ENCODE measurements at regions not wholly inside any gene's neighbourhood (a gene's known extent, or its start where the extent isn't known, plus 50 kb on each side); places are given as distances from the start of the nearest gene placed in this dataset.

- TF ChIP-seq EGR1 (IDR thresholded peaks at IDR 0.05) (no peak), TCF12 (IDR thresholded peaks at IDR 0.05; ENCODE audit: low read depth) (no peak), TEAD4 (IDR thresholded peaks at IDR 0.05) (0 out of 2 replicates have a peak, but pooled peaks have one; percentile 38), NFIC (IDR thresholded peaks at IDR 0.05) (peak; percentile 63)
- TF ChIP-seq, protein P1, sequence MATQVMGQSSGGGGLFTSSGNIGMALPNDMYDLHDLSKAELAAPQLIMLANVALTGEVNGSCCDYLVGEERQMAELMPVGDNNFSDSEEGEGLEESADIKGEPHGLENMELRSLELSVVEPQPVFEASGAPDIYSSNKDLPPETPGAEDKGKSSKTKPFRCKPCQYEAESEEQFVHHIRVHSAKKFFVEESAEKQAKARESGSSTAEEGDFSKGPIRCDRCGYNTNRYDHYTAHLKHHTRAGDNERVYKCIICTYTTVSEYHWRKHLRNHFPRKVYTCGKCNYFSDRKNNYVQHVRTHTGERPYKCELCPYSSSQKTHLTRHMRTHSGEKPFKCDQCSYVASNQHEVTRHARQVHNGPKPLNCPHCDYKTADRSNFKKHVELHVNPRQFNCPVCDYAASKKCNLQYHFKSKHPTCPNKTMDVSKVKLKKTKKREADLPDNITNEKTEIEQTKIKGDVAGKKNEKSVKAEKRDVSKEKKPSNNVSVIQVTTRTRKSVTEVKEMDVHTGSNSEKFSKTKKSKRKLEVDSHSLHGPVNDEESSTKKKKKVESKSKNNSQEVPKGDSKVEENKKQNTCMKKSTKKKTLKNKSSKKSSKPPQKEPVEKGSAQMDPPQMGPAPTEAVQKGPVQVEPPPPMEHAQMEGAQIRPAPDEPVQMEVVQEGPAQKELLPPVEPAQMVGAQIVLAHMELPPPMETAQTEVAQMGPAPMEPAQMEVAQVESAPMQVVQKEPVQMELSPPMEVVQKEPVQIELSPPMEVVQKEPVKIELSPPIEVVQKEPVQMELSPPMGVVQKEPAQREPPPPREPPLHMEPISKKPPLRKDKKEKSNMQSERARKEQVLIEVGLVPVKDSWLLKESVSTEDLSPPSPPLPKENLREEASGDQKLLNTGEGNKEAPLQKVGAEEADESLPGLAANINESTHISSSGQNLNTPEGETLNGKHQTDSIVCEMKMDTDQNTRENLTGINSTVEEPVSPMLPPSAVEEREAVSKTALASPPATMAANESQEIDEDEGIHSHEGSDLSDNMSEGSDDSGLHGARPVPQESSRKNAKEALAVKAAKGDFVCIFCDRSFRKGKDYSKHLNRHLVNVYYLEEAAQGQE (IDR thresholded peaks at IDR 0.05; ENCODE audit: low read depth), result no peak
These were observed 85.6 kb upstream of the CARMIL1 start for GRCh38 chr6:25193460-25194171.

GRCh38 chr6:25194172-25194678 is 84.9 kb upstream of the CARMIL1 start:
- no peak for TF ChIP-seq RAD21 (IDR thresholded peaks at IDR 0.05; ENCODE audit: low read depth)
- no peak for TF ChIP-seq TEAD4 (IDR thresholded peaks at IDR 0.05)
- no peak for TF ChIP-seq YY1 (IDR thresholded peaks at IDR 0.05; ENCODE audit: low read depth)
- TF ChIP-seq TCF12 (IDR thresholded peaks at IDR 0.05; ENCODE audit: low read depth), result no peak
- no peak for TF ChIP-seq TAF1 (IDR thresholded peaks at IDR 0.05; ENCODE audit: low read depth)
- TF ChIP-seq NFIC (IDR thresholded peaks at IDR 0.05), result no peak
- TF ChIP-seq CREB1 (IDR thresholded peaks at IDR 0.05; ENCODE audit: low read depth), result no peak
- no peak for TF ChIP-seq USF1 (IDR thresholded peaks at IDR 0.05)
- TF ChIP-seq EP300 (IDR thresholded peaks at IDR 0.05; ENCODE audit: borderline replicate concordance), result no peak
- TF ChIP-seq, protein P1 (IDR thresholded peaks at IDR 0.05; ENCODE audit: low read depth), result no peak; the same call in 1 of the 2 replicates
- TF ChIP-seq, protein P2, sequence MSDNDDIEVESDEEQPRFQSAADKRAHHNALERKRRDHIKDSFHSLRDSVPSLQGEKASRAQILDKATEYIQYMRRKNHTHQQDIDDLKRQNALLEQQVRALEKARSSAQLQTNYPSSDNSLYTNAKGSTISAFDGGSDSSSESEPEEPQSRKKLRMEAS (IDR thresholded peaks at IDR 0.05), result no peak
- TF ChIP-seq FOXM1 (IDR thresholded peaks at IDR 0.05; ENCODE audit: borderline replicate concordance, low read depth), result no peak
- no peak for TF ChIP-seq ZBTB7A (IDR thresholded peaks at IDR 0.05; ENCODE audit: low read depth)
- no peak for TF ChIP-seq CEBPB (IDR thresholded peaks at IDR 0.05)
- TF ChIP-seq EGR1 (IDR thresholded peaks at IDR 0.05), result no peak

- TF ChIP-seq NFIC (IDR thresholded peaks at IDR 0.05) (no peak), ZBTB7A (IDR thresholded peaks at IDR 0.05; ENCODE audit: low read depth) (no peak), RAD21 (IDR thresholded peaks at IDR 0.05; ENCODE audit: low read depth) (no peak), TAF1 (IDR thresholded peaks at IDR 0.05; ENCODE audit: low read depth) (no peak)
- TF ChIP-seq, protein P2 (IDR thresholded peaks at IDR 0.05), result no peak
These were observed 82.7 kb upstream of the CARMIL1 start for GRCh38 chr6:25196464-25196863.

GRCh38 chr6:25197111-25197510 is 82.1 kb upstream of the CARMIL1 start:
- TF ChIP-seq CREB1 (IDR thresholded peaks at IDR 0.05; ENCODE audit: low read depth) (no peak), CEBPB (IDR thresholded peaks at IDR 0.05) (no peak)

- TF ChIP-seq NFIC (IDR thresholded peaks at IDR 0.05) (no peak), FOXM1 (IDR thresholded peaks at IDR 0.05; ENCODE audit: borderline replicate concordance, low read depth) (no peak), CEBPB (IDR thresholded peaks at IDR 0.05) (no peak), ZBTB7A (IDR thresholded peaks at IDR 0.05; ENCODE audit: low read depth) (no peak), EGR1 (IDR thresholded peaks at IDR 0.05) (no peak), USF1 (IDR thresholded peaks at IDR 0.05) (no peak), CREB1 (IDR thresholded peaks at IDR 0.05; ENCODE audit: low read depth) (no peak), EP300 (IDR thresholded peaks at IDR 0.05; ENCODE audit: borderline replicate concordance) (no peak), TEAD4 (IDR thresholded peaks at IDR 0.05) (no peak), RAD21 (IDR thresholded peaks at IDR 0.05; ENCODE audit: low read depth) (no peak), YY1 (IDR thresholded peaks at IDR 0.05; ENCODE audit: low read depth) (no peak), TCF12 (IDR thresholded peaks at IDR 0.05; ENCODE audit: low read depth) (no peak), TAF1 (IDR thresholded peaks at IDR 0.05; ENCODE audit: low read depth) (no peak)
- TF ChIP-seq, protein P2 (IDR thresholded peaks at IDR 0.05), result no peak
- TF ChIP-seq, protein P1 (IDR thresholded peaks at IDR 0.05; ENCODE audit: low read depth), result no peak
These were observed 79.6 kb upstream of the CARMIL1 start for GRCh38 chr6:25199544-25199943.
